Breast epithelium (tissue), 4 donors: ENCODE measurements at regions not wholly inside any gene's neighbourhood (a gene's known extent, or its start where the extent isn't known, plus 50 kb on each side); places are given as distances from the start of the nearest gene placed in this dataset.

Source experiments
- DNase-seq, 2 donors: peaks; one replicate each; pipeline ENCODE4 v3.0.0-alpha.2; 2019; ENCODE audit warnings: low spot score in 2 of 2
- H3K27ac ChIP-seq, 2 donors: fragments of 200-600 bp; sonication (generic) in 1 of 2; one replicate each; pipeline ENCODE4 v1.5.1; 2016 to 2019; ENCODE audit warnings: mild to moderate bottlenecking in 1 of 2
- H3K27me3 ChIP-seq, 2 donors: fragments of 200-600 bp; sonication (generic) in 1 of 2; one replicate each; pipeline versions ENCODE4 v1.5.1 to v1.6.0; 2017 to 2019; ENCODE audit warnings: control low read depth in 1 of 2, mild to moderate bottlenecking in 1 of 2
- H3K36me3 ChIP-seq: fragments of 200-600 bp; one replicate; pipeline ENCODE4 v1.5.1; 2019
- H3K4me1 ChIP-seq, 2 donors: fragments of 200-600 bp; sonication (generic); one replicate each; pipeline ENCODE4 v1.5.1; 2016 to 2019; ENCODE audit warnings: control low read depth in 1 of 2
- H3K4me3 ChIP-seq, 3 donors: fragments of 200-600 bp; sonication (generic); 1 replicate in 2 of 3; 2 replicates in 1 of 3; pipeline ENCODE4 v1.5.1; 2016 to 2019; ENCODE audit warnings: mild to moderate bottlenecking in 3 of 3, moderate library complexity in 2 of 3
- H3K9me3 ChIP-seq, 2 donors: fragments of 200-600 bp; sonication (generic) in 1 of 2; one replicate each; pipeline ENCODE4 v1.5.1; 2016 to 2019; ENCODE audit warnings: control low read depth in 1 of 2
- POLR2A ChIP-seq: fragments of 450-650 bp; IDR thresholded peaks from one replicate; pipeline ENCODE4 v1.6.1; 2016; ENCODE audit warnings: antibody characterized with exemption, mild to moderate bottlenecking, moderate library complexity
- POLR2AphosphoS5 ChIP-seq, 3 donors: sonication (generic); formaldehyde crosslinking; IDR thresholded peaks; one replicate each; pipeline ENCODE4 v1.6.1; 2017; ENCODE audit warnings: antibody characterized with exemption in 3 of 3
- intact Hi-C: fragments of 100-400 bp; cut with DNase I; formaldehyde crosslinking; loops from one replicate; pipeline ENCODE4 v1.15.1; 2023; ENCODE audit warnings: low total_unique reads
- TF ChIP-seq, protein P1 (sequence below), 3 donors: fragments of 450-650 bp; IDR thresholded peaks; one replicate each; pipeline ENCODE4 v1.5.1; 2016 to 2017; ENCODE audit warnings: antibody characterized with exemption in 3 of 3, mild to moderate bottlenecking in 3 of 3, moderate library complexity in 3 of 3

- Histone ChIP-seq H3K36me3 (no peaks in the 10 kb centered on the region), H3K27ac (no peak overlapping the region), H3K27me3 (no peaks in the 10 kb centered on the region), H3K4me3 (no peak overlapping the region), H3K9me3 (no peaks in the 10 kb centered on the region), H3K4me1 (no peaks in the 10 kb centered on the region)
- TF ChIP-seq POLR2AphosphoS5 (IDR thresholded peaks at IDR 0.05) (no peak), POLR2A (no peak)
- TF ChIP-seq, protein P1, sequence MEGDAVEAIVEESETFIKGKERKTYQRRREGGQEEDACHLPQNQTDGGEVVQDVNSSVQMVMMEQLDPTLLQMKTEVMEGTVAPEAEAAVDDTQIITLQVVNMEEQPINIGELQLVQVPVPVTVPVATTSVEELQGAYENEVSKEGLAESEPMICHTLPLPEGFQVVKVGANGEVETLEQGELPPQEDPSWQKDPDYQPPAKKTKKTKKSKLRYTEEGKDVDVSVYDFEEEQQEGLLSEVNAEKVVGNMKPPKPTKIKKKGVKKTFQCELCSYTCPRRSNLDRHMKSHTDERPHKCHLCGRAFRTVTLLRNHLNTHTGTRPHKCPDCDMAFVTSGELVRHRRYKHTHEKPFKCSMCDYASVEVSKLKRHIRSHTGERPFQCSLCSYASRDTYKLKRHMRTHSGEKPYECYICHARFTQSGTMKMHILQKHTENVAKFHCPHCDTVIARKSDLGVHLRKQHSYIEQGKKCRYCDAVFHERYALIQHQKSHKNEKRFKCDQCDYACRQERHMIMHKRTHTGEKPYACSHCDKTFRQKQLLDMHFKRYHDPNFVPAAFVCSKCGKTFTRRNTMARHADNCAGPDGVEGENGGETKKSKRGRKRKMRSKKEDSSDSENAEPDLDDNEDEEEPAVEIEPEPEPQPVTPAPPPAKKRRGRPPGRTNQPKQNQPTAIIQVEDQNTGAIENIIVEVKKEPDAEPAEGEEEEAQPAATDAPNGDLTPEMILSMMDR (IDR thresholded peaks at IDR 0.05): no peak
- no peak for DNase-seq
- intact Hi-C loops: no loop called here
These were observed 1587.7 kb downstream of the AMY1C start for GRCh38 chr1:105337420-105337819.

- Histone ChIP-seq H3K4me3 (no peak overlapping the region), H3K27me3 (no peaks in the 10 kb centered on the region), H3K9me3 (no peaks in the 10 kb centered on the region), H3K27ac (no peak overlapping the region), H3K36me3 (no peaks in the 10 kb centered on the region), H3K4me1 (no peaks in the 10 kb centered on the region)
- intact Hi-C loops: no loop called here
- no peak for DNase-seq
- TF ChIP-seq POLR2AphosphoS5 (IDR thresholded peaks at IDR 0.05): no peak
These were observed 1593.6 kb downstream of the AMY1C start for GRCh38 chr1:105343317-105343716.

DNA sequence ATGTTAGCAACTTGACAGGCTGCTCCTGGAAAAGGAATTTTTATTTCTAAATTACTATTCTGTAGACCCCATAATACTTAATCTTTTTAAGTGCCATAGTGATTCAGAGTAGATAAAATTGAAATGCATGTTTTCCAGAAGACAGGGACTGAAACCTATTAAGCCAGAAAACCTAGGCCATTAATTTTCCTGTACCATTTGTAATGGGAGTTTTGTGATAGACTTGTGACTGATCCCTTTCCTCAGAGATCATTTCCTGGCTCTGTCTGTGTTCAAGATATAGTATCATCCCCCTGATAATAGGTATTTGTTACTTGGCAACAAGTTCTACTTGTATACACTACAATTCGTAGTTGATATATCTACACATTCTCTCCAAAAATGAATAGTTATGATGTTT lies 1609.8 kb downstream of the AMY1C start:
- Histone ChIP-seq H3K36me3 (no peaks in the 10 kb centered on the region), H3K4me1 (no peaks in the 10 kb centered on the region), H3K27ac (no peak overlapping the region), H3K27me3 (no peaks in the 10 kb centered on the region), H3K9me3 (peaks cover 0 to 9% of the 10 kb centered on the region in 2 donors), H3K4me3 (no peak overlapping the region)
- intact Hi-C loops: no loop called here
- DNase-seq: no peak
- TF ChIP-seq, protein P1 (IDR thresholded peaks at IDR 0.05): no peak
- TF ChIP-seq POLR2A (no peak), POLR2AphosphoS5 (IDR thresholded peaks at IDR 0.05) (no peak)

DNA sequence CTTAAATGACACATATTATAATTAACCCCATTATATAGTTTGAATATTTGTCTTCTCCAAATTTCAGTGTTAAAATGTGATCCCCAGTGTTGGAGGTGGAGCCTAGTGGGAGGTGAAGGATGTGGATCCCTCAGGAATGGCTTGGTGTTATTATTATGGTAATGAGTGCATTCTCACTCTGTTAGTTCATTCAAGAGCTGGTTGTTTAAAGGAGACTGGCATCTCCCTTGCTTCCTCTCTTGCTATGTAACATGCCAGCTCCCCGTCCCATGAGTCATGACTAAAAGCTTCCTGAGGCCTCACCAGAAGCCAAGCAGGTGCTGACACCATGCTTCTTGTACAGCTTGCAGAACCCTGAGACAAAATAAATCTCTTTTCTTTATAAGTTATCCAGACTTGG lies 1612.7 kb downstream of the AMY1C start:
- no peak overlapping the region for H3K4me3 ChIP-seq
- H3K27me3 ChIP-seq: no peaks in the 10 kb centered on the region
- intact Hi-C loops: no loop called here
- H3K36me3 ChIP-seq: no peaks in the 10 kb centered on the region
- no peak for TF ChIP-seq POLR2AphosphoS5 (IDR thresholded peaks at IDR 0.05)
- TF ChIP-seq, protein P1 (IDR thresholded peaks at IDR 0.05): no peak
- TF ChIP-seq POLR2A: no peak
- no peak for DNase-seq
- no peaks in the 10 kb centered on the region for H3K4me1 ChIP-seq
- H3K27ac ChIP-seq: no peak overlapping the region
- peaks cover 0 to 9% of the 10 kb centered on the region in 2 donors for H3K9me3 ChIP-seq

- no peak overlapping the region for H3K4me3 ChIP-seq
- no peaks in the 10 kb centered on the region for H3K36me3 ChIP-seq
- TF ChIP-seq, protein P1 (IDR thresholded peaks at IDR 0.05): no peak
- H3K27ac ChIP-seq: no peak overlapping the region
- no peaks in the 10 kb centered on the region for H3K4me1 ChIP-seq
- no peaks in the 10 kb centered on the region for H3K27me3 ChIP-seq
- intact Hi-C loops: no loop called here
- no peak for DNase-seq
- H3K9me3 ChIP-seq: no peaks in the 10 kb centered on the region
These were observed 1618.7 kb downstream of the AMY1C start for GRCh38 chr1:105368446-105368845.

DNA sequence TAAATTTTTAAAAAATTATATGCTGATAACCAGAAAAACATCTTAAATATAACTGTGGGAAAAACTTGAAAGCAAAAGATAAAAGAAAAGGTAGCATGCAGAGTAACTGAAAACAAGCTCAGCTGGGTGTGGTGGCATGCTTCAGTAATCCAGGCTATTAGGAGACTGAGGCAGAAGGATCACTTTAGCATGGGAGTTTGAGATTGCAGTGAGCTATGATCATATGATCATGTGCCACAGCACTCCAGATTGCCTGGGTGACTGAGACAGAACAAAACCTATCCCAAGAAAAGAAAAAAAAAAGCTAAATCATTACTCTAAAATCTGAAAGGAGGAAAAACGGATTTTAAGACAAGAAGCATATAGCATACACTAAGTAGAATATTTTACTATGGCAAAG lies 1624.0 kb downstream of the AMY1C start:
- no peaks in the 10 kb centered on the region for H3K36me3 ChIP-seq
- DNase-seq: no peak
- no peaks in the 10 kb centered on the region for H3K27me3 ChIP-seq
- intact Hi-C loops: no loop called here
- peaks cover 4 to 6% of the 10 kb centered on the region in 2 donors for H3K9me3 ChIP-seq
- no peaks in the 10 kb centered on the region for H3K4me1 ChIP-seq
- H3K4me3 ChIP-seq: no peak overlapping the region
- H3K27ac ChIP-seq: no peak overlapping the region
- TF ChIP-seq POLR2A: no peak
- no peak for TF ChIP-seq POLR2AphosphoS5 (IDR thresholded peaks at IDR 0.05)
- TF ChIP-seq, protein P1 (IDR thresholded peaks at IDR 0.05): no peak
